IgD-negative memory B cell (primary cell): ENCODE measurements at regions not wholly inside any gene's neighbourhood (a gene's known extent, or its start where the extent isn't known, plus 50 kb on each side); places are given as distances from the start of the nearest gene placed in this dataset.
"Not testable (repeated sequence)": the region's sequence is repeated elsewhere in the genome, so short reads cannot be mapped to it uniquely, and the experiment has no call there.

ENCODE experiments used
- H3K27ac Mint-ChIP-seq, 3 donors: one replicate each; pipeline ENCODE4 v1.8.0; 2020 to 2022; ENCODE audit warnings: mild to moderate bottlenecking in 3 of 3, mixed read lengths in 3 of 3, moderate library complexity in 1 of 3
- H3K27me3 Mint-ChIP-seq: one replicate; pipeline ENCODE4 v1.8.0; 2021; ENCODE audit warnings: mixed read lengths
- H3K36me3 Mint-ChIP-seq: one replicate; pipeline ENCODE4 v1.8.0; 2020; ENCODE audit warnings: mild to moderate bottlenecking, mixed read lengths
- H3K4me1 Mint-ChIP-seq, 3 donors: one replicate each; pipeline ENCODE4 v1.8.0; 2020 to 2022; ENCODE audit warnings: mixed read lengths in 3 of 3, mild to moderate bottlenecking in 1 of 3
- H3K4me3 Mint-ChIP-seq, 4 donors: one replicate each; pipeline ENCODE4 v1.8.0; 2020 to 2022; ENCODE audit warnings: mild to moderate bottlenecking in 4 of 4, mixed read lengths in 4 of 4, moderate library complexity in 3 of 4
- H3K9me3 Mint-ChIP-seq, 3 donors: one replicate each; pipeline ENCODE4 v1.8.0; 2020 to 2021; ENCODE audit warnings: mixed read lengths in 3 of 3, mild to moderate bottlenecking in 1 of 3

GRCh38 chr14:21924479-21924878, 250.9 kb upstream of the OR4E1 start:
- Mint-ChIP-seq H3K27me3 (no peaks in the 10 kb centered on the region), H3K4me1 (peaks cover 27 to 43% (median 29%) of the 10 kb centered on the region in 3 donors), H3K27ac (peak overlapping the region; percentile 68 to 90 (median 83)), H3K36me3 (no peaks in the 10 kb centered on the region), H3K9me3 (peaks cover 0 to 2% (median 0%) of the 10 kb centered on the region in 3 donors), H3K4me3 (peak overlapping the region; percentile 68 to 88 (median 78))

- peaks cover 28 to 44% (median 31%) of the 10 kb centered on the region in 3 donors for H3K4me1 Mint-ChIP-seq
Measured at GRCh38 chr14:21923820-21924219, 250.2 kb upstream of the OR4E1 start.

DNA sequence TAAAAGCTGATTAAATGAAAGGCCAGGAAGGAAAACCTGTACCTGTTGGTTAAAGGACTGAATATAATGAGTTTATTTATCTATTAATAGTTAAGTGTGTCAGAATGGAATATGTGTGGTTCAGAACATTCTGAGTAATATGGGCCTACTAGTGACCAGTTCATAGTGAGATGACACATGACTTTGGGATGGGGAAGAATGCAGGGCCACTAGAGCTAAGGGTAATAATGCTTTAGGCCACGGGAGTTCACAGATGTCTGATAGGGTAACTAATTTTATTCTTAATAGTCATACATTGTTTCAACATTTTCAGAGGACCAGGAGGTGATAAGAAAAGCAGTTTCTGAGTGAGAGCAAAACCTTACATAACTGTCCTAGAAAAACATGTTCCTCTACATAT, 247.8 kb upstream of the OR4E1 start:
- Mint-ChIP-seq H3K4me3 (no peak overlapping the region), H3K36me3 (no peaks in the 10 kb centered on the region), H3K4me1 (peaks cover 34 to 49% (median 36%) of the 10 kb centered on the region in 3 donors)

More at GRCh38 chr14:21923820-21924219, 250.2 kb upstream of the OR4E1 start:
- H3K9me3 Mint-ChIP-seq = peaks cover 0 to 2% (median 0%) of the 10 kb centered on the region in 3 donors
- no peaks in the 10 kb centered on the region for H3K27me3 Mint-ChIP-seq
- H3K36me3 Mint-ChIP-seq = no peaks in the 10 kb centered on the region
- peak overlapping the region; percentile 68 to 88 (median 78) for H3K4me3 Mint-ChIP-seq
- H3K27ac Mint-ChIP-seq = peak overlapping the region; percentile 83 to 90 (median 86)

DNA sequence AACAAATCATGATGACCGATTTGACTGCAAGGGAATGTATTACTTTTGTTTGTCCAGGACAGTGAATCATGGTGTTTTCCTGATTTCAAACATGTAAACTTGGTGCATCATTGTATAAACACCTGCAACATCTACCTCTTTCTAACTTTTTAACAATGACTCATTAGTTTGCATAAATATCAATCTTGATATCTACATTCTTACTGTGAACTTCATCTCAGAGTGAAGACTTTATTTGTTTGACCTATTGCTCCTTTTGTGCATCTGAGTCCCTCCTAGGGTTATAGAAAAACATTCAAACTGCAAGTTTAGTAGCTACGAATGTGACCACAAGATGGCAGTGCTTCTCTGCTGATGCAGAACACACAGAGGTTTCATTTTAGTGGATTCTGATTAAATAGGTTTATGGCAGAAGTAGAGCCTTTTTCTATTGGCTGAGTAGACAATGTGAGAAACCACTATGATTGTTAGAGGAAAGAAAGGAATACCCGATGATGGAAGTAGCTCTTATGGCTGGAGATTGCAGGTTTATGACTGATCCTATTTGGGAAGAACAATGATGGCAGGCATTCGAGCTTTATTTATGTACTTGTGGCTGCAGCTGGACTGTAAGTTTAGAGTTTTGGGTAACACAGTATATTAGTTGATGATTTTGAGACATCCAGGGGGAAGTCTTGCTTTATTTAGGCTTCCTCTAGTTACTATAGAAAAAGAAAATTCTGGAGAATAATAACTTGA, 244.2 kb upstream of the OR4E1 start:
- Mint-ChIP-seq H3K4me1 (peaks cover 10 to 22% (median 15%) of the 10 kb centered on the region in 3 donors), H3K9me3 (no peaks in the 10 kb centered on the region), H3K27me3 (no peaks in the 10 kb centered on the region), H3K4me3 (peak overlapping the region in 3 of 4 donors; percentile 35 to 81 (median 35)), H3K36me3 (no peaks in the 10 kb centered on the region), H3K27ac (no peak overlapping the region)

More for the DNA sequence above, 247.8 kb upstream of the OR4E1 start:
- Mint-ChIP-seq H3K27ac (peak overlapping the region in 1 of 3 donors; percentile 39), H3K9me3 (peaks cover 0 to 2% (median 0%) of the 10 kb centered on the region in 3 donors), H3K27me3 (no peaks in the 10 kb centered on the region)

- Mint-ChIP-seq H3K36me3 (no peaks in the 10 kb centered on the region), H3K27ac (no peak overlapping the region), H3K4me1 (peaks cover 10 to 16% (median 15%) of the 10 kb centered on the region in 3 donors), H3K4me3 (no peak overlapping the region), H3K27me3 (peaks cover 2% of the 10 kb centered on the region), H3K9me3 (no peaks in the 10 kb centered on the region)
Measured at GRCh38 chr14:21915826-21916225, 242.2 kb upstream of the OR4E1 start.

- Mint-ChIP-seq H3K4me1 (peaks cover 7 to 11% (median 11%) of the 10 kb centered on the region in 3 donors), H3K9me3 (no peaks in the 10 kb centered on the region), H3K27me3 (peaks cover 4% of the 10 kb centered on the region), H3K27ac (peak overlapping the region in 1 of 3 donors; percentile 78), H3K36me3 (no peaks in the 10 kb centered on the region), H3K4me3 (no peak overlapping the region)
Measured at GRCh38 chr14:21913759-21914158, 240.1 kb upstream of the OR4E1 start.

GRCh38 chr14:21912367-21912766, 238.7 kb upstream of the OR4E1 start:
- Mint-ChIP-seq H3K4me3 (no peak overlapping the region), H3K36me3 (no peaks in the 10 kb centered on the region), H3K4me1 (peaks cover 2 to 5% (median 3%) of the 10 kb centered on the region in 3 donors), H3K9me3 (no peaks in the 10 kb centered on the region), H3K27ac (no peak overlapping the region), H3K27me3 (peaks cover 4% of the 10 kb centered on the region)

DNA sequence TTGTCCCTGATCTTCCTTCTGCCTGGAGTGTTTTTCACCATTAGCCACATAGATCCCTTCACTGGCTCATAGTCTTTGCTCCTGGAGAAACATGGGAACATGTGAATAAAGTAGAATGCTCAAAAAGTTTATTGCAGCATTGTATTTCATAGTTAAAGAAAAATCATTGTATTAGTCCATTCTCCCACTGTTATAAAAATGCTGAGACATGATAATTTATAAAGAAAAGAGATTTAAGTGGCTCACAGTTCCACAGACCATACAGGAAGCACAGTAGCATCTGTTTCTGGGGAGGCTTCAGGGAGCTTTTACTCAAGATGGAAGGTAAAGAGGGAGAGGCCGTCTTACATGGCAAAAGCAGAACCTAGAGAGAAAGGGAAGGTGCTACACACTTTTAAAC, 238.3 kb upstream of the OR4E1 start:
- Mint-ChIP-seq H3K4me3 (no peak overlapping the region), H3K27me3 (peaks cover 4% of the 10 kb centered on the region), H3K9me3 (no peaks in the 10 kb centered on the region), H3K36me3 (no peaks in the 10 kb centered on the region), H3K4me1 (peaks cover 2 to 5% (median 3%) of the 10 kb centered on the region in 3 donors), H3K27ac (no peak overlapping the region)

- Mint-ChIP-seq H3K4me1 (peaks cover 2 to 5% (median 3%) of the 10 kb centered on the region in 3 donors), H3K27me3 (peaks cover 4% of the 10 kb centered on the region)
Measured at GRCh38 chr14:21910260-21910659, 236.6 kb upstream of the OR4E1 start.

GRCh38 chr14:21902561-21903181, 229.1 kb upstream of the OR4E1 start:
- Mint-ChIP-seq H3K4me3 (peak overlapping the region in 2 of 4 donors; percentile 45 to 61), H3K27me3 (peaks cover 9% of the 10 kb centered on the region), H3K9me3 (peaks cover 0 to 4% (median 0%) of the 10 kb centered on the region in 3 donors), H3K4me1 (peaks cover 0 to 5% (median 0%) of the 10 kb centered on the region in 3 donors), H3K36me3 (no peaks in the 10 kb centered on the region), H3K27ac (no peak overlapping the region)

More at GRCh38 chr14:21910260-21910659, 236.6 kb upstream of the OR4E1 start:
- H3K9me3 Mint-ChIP-seq = no peaks in the 10 kb centered on the region
- no peaks in the 10 kb centered on the region for H3K36me3 Mint-ChIP-seq
- H3K4me3 Mint-ChIP-seq = no peak overlapping the region
- no peak overlapping the region for H3K27ac Mint-ChIP-seq

GRCh38 chr14:21894898-21895194, 221.2 kb upstream of the OR4E1 start:
- not testable (repeated sequence) for H3K9me3 Mint-ChIP-seq, H3K4me3 Mint-ChIP-seq, H3K4me1 Mint-ChIP-seq, H3K27ac Mint-ChIP-seq, H3K36me3 Mint-ChIP-seq
- peaks cover 18% of the 10 kb centered on the region for H3K27me3 Mint-ChIP-seq

DNA sequence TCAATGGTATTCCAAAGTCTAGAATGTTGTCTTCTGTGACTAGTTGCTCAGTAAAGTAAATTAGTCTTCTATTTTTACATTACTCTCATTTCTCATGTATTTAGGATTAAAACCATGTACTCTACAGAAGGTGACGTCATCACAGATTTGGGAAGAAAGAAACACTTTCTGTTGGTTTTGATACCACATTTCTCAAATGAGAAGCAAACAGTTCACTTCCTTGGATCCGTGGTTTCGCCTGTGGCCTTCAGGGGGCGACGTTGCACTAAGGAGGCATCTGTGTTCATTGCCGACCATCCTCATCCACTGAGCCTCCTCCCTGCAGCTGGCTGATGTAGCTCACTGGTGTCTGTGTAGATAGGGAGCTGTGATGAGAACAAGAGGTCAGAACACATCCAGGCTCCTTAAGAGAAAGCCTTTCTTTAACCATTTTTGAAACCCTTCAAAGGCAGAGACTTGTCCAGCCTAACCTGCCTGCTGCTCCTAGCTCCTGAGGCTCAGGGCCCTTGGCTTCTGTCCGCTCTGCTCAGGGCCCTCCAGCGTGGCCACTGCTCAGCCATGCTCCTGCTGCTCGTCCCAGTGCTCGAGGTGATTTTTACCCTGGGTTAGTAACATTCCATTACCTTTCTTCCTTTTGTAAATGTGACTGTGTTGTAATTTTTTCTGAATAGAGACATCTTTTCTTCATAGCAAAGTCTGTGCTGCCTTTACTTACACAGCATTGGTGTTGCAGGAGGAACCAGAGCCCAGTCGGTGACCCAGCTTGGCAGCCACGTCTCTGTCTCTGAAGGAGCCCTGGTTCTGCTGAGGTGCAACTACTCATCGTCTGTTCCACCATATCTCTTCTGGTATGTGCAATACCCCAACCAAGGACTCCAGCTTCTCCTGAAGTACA, 220.6 kb upstream of the OR4E1 start:
- Mint-ChIP-seq H3K27me3 (peaks cover 18% of the 10 kb centered on the region), H3K4me1 (no peaks in the 10 kb centered on the region), H3K36me3 (no peaks in the 10 kb centered on the region), H3K4me3 (peak overlapping the region in 1 of 4 donors; percentile 56), H3K27ac (no peak overlapping the region), H3K9me3 (no peaks in the 10 kb centered on the region)

DNA sequence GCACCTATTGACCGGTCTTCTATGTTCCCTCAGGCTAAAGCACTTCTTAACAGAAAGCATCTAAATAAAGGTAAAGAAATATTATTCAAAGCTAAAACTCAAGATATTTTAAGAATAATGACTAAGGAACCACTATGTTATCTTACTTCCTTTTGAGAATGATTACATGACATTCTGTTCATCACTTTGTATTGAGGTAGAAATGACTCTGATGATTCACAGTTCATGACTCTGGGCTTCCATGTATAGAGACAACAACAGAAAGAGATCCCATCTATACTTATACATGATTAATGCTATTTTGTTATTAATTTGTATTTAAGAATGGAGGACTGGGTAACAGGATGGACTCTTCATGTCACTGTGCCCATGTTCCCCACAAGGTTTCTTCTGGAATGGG, 218.3 kb upstream of the OR4E1 start:
- Mint-ChIP-seq H3K9me3 (no peaks in the 10 kb centered on the region), H3K27ac (no peak overlapping the region), H3K4me3 (no peak overlapping the region), H3K27me3 (peaks cover 22% of the 10 kb centered on the region), H3K36me3 (no peaks in the 10 kb centered on the region), H3K4me1 (no peaks in the 10 kb centered on the region)

- peaks cover 0 to 3% (median 3%) of the 10 kb centered on the region in 3 donors for H3K9me3 Mint-ChIP-seq
- no peak overlapping the region for H3K4me3 Mint-ChIP-seq
- no peaks in the 10 kb centered on the region for H3K4me1 Mint-ChIP-seq
- no peaks in the 10 kb centered on the region for H3K36me3 Mint-ChIP-seq
- peaks cover 30% of the 10 kb centered on the region for H3K27me3 Mint-ChIP-seq
- no peak overlapping the region for H3K27ac Mint-ChIP-seq
Measured at GRCh38 chr14:21884995-21885394, 211.4 kb upstream of the OR4E1 start.

DNA sequence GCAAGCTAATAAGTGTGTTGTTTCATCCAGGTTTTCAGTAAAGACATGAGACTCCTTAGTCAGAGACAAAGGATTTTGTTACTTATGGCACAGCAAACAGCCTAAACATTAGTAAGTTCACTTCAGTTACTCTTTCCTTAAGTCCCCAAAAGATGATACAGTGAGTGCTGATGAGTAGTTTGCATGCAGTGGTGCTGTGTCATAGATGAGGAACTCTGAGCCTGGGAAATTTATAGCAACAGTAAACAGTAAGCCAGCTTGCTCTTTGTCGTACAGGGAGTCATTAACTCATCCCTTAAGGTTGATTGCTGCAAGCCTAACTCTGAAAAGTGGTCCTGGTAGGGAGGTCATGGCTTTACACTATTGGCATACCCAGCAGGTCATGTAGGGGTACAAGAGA, 208.6 kb upstream of the OR4E1 start:
- H3K4me3 Mint-ChIP-seq = peak overlapping the region in 1 of 4 donors; percentile 7
- H3K27ac Mint-ChIP-seq = no peak overlapping the region
- peaks cover 0 to 4% (median 3%) of the 10 kb centered on the region in 3 donors for H3K9me3 Mint-ChIP-seq
- no peaks in the 10 kb centered on the region for H3K4me1 Mint-ChIP-seq
- H3K36me3 Mint-ChIP-seq = no peaks in the 10 kb centered on the region
- H3K27me3 Mint-ChIP-seq = peaks cover 30% of the 10 kb centered on the region
